Epidermal melanocyte (primary cell): ENCODE measurements at regions not wholly inside any gene's neighbourhood (a gene's known extent, or its start where the extent isn't known, plus 50 kb on each side); places are given as distances from the start of the nearest gene placed in this dataset.
A peak's percentile ranks its signal among the peaks of the same experiment; 100 is the strongest.
"Not testable (repeated sequence)": the region's sequence is repeated elsewhere in the genome, so short reads cannot be mapped to it uniquely, and the experiment has no call there.

ENCODE experiments used
- DNase-seq: peaks from one replicate; pipeline ENCODE4 v3.0.0; 2011; ENCODE audit warnings: low spot score; ENCODE audit not compliant: insufficient read length

DNA sequence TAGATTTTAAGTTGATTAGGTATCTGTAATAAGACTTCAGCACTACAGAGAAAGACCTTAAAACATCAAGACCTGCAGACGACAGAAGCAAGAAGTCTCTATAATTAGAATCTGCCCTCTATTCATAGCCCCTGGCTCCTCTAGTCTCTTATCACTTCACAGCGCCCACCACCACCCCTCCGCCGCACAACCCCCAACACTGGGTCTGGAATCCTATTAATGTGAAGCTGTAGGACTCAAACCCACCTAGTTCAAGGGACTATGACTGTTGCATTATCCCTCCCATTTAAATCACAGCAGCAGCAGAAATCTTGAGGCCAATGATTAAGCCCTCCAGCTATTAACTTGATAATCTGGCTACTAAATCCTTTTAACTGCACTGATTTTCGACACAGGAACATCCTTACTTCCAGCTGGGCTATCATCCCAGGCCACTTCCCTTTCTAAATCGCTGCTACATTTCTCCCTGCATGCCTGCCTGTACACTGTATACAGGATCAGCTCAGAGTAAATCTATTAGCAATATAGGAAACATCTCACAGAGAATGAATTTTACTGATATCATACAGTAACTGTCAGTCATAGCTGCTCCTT lies 159.5 kb upstream of the GRAMD2B start:
- no peak for DNase-seq

DNA sequence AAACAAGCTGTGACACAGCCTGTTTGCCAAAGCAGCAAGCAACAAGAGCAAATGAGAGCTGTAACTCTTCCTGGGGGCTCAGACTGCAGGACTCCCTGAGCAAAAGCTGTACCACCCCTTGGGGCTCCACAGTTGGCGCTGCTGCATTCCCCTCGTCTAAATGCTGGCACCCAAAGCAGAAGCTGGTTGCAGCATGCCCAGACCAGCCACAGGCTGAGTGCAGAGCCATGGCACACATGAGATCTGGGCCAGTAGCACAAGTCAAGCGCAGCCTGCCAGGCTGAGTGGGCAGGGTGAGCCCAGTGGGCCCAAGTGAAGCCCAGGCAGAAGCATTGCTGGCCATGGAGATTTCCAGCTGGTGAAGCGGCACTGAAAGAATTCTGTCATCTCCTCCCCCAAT lies 157.3 kb upstream of the GRAMD2B start:
- no peak for DNase-seq

DNA sequence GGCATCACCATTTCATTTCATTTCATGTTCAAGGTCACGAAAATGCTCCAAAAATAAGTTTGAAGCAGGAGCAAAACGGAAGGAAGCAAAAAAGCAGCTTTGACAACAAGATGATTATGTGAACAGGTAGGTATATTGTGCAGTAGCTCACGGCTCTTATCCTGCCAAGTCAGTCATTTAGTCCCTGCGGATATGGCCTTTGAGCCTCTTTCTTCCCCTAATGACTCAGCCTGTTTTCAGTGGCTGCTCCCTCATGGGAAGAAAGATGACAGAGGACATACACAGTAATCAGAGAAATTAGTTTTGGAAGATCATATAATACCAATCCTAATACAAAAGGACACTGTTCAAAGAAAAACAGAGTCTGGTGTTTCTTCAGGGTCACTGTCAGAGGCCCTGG lies 155.8 kb upstream of the GRAMD2B start:
- DNase-seq = no peak

DNA sequence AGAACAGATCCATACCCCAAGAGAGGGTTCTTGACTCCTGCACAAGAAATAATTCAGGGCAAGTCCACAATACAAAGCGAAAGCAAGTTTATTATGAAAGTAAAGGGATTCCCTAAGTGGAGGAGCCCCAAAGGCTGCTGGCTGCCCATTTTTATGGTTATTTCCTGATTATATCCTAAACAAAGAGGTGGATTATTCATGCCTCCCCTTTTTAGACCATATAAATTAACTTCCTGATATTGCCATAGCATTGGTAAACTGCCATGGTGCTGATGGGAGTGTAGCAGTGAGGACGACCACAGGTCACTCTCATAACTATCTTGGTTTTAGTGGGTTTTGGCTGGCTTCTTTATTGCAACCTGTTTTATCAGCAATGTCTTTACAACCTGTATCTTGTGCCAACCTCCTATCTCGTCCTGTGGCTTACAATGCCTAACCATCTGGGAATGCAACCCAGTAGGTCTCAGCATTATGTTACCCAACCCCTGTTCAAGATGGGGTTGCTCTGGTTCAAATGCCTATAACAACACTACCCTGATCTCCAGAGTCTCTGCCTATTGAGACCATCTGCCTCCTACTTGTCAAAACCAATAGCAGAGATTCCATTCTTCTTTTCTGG lies 154.4 kb upstream of the GRAMD2B start:
- no peak for DNase-seq

DNA sequence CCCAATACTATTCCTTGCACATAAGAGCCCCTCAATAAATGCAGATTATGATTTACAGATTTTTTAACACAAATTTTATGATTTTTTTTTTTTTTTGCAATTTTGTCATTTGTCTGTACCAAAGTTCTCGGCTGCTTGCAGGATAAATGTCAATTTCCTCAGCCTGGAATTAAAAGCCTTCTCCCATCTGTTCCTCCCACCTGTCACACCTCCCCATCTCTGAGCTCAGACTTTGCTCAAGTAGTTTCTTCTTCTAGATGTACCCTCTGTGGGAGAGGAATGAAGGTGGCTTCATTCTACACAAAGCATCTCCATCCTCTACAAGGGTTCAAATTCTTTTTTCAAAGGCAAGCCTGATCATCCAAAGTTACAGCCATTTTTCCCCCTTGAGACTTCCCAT lies 153.7 kb upstream of the GRAMD2B start:
- DNase-seq = no peak

DNA sequence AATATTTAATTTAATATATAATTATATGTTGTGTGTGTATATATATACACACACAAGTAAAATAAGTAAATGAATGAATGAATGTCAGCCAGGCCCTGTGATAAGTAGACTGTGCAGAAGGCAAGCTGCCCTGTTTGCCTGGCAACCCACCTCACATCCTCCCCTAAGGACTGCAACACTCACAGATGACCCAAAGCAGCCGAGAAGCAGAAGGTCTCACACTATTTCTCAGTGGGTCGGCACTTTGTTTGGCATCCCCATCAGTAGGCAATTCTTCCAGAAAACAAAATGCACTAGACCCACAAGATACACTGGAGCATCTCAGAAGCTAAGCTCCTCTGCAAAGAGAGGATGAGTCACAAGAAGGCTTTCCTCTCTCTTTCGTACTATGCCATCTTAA lies 152.1 kb upstream of the GRAMD2B start:
- no peak for DNase-seq

DNA sequence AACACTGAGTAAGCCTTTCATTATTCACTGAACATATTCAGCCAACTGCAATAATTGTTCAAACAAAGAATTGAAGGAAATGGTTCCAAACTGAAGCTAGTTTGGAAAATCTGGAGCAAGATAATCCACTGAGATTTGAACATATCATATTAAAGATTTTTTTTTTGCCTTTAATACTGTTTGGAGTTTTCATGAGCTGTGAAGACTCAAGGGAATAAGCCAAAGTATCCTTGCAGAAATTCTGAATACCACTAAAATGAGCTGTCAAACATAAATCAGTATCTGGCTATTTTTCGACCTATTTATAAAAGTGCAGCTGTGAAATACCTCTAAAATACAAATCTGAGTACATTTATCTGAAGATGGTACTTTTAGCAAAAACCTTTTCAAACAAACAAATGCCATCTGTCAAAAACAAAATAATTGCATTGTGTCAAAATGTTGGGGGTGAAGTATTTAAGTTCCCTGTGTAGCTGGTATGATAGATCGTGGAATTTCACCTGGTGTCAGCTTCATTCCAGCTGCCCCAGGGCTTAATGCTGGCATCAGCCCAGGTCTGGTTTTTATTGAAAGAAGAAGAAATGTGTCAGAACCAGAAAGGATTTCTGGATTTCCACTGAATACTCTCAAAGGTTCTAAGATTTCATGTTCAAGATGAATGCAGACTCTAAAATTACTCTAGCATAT lies 149.0 kb upstream of the GRAMD2B start:
- no peak for DNase-seq

DNA sequence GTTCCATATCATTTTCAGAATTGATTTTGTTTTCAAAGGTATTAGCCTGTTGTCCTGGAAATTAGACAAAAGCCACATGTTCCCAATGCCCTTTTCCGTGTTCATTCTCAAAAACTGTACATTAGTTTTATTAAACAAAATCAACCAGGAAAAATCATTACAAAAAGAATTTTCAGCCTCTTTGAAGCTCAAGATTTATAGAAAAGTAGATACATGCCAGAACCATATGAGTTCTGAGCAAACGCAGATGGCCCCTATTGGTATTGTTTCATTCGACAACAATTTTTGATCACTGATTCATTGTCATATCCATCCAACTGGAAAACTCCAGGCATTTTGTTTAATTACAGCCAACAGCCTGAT lies 148.5 kb upstream of the GRAMD2B start:
- no peak for DNase-seq

DNA sequence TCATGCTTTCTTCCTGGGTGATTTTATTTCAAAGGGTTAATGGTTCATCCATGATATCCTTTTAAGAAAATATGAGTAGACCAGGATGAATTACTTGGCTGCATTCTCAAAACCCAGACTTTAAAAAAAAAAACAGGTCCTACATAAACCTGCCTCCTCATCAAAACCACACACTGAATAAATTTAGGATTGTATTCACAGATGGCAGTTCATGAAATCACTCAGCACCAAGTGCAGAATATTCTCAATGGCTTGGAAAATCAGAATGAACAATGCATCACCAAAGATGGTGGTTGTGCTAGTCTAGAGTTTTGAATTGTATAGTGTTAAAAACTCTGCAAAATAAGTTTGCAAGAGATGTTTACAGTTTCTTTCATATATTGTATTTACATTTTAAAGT lies 145.4 kb upstream of the GRAMD2B start:
- no peak for DNase-seq

DNA sequence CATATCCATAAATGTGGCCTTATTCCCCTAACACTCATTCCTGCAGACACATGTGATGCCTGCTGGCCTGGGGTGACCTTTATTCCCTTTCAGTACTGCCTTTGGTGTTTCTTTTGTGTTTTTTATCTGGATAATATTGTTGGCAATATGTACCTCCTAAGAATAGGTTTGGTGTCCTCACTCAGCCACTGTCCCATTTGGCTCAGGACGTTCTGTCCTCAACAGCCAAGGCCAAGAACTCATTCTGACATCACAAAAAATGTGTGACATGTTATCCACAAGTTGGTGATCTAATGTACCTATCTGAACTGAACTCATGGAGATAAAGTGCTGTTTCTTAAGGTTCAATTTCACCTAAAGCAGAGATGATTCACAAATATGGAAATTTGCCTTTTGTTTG lies 142.9 kb upstream of the GRAMD2B start:
- no peak for DNase-seq

DNA sequence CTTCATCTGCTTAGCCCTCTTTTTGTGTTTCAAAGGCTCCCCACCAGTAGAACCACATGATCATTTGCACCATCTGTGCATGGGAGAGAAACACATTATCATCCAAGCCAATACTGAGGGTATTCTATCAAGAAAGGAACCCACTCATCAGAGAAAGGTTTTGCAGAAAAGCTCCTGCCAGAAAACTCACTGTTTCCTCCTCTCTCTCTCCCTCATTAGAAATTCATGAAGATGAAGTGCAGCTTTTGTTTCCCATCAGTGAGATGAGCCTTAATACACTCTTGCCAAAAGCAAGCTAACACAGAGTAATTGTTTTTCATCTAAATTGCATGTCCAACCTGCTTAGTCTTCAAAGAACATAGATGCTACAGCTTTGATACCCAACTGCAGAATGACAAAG lies 142.4 kb upstream of the GRAMD2B start:
- DNase-seq = no peak

DNA sequence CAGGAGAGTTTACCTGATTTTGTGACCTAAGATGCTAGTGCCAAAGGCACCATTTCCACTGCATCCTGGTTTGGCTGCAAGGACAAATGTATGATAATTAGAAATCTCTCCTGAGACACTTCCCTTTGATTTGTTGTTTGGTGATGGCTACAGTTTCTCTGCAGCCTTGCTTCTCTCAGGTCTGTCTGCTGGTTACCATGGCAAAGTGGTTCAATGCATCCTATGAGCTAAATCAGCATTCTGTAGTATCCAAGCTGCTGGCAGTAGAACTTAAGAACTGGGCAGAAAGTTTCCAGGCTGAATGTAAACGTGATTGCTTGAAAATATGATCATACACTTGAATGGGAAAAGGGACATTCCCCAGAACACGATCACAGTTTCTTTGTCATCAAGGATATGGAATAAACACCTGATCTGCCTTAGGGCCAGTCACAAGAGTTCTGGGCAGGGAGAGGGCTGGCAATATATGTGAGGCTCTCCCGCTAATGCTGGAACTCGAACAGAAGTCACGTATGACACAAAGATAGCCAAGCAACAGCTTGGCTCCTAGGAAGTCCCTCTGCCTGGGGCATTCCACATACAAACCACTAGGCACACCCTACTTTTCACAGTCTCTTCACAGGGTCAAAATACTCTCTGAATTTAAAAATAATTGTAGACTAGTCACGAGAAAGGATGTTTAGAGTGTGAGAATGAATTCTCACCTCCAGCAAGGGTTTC lies 138.1 kb upstream of the GRAMD2B start:
- DNase-seq = no peak

DNA sequence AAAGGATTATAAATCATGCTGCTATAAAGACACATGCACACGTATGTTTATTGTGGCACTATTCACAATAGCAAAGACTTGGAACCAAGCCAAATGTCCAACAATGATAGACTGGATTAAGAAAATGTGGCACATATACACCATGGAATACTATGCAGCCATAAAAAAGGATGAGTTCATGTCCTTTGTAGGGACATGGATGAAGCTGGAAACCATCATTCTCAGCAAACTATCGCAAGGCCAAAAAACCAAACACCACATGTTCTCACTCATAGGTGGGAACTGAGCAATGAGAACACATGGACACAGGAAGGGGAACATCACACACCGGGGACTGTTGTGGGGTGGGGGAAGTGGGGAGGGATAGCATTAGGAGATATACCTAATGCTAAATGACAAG lies 127.1 kb upstream of the GRAMD2B start:
- not testable (repeated sequence) for DNase-seq

DNA sequence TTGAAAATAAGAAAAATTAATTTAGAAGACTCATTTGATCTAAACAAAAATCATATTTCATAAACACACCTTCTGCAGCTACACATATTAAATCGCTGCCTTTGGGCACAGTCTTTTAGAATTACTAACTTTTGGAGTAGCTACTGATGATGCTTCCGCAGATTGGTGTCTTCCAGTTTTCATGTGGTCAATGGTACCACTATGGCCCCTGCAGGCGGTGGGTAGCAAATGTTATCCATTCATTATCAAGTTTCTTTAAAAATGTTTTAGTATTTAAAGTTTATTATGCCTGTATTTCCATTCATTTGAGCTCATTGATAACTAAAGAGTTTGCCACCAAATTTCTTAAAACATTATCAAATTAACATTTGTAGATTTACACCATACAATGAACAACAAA lies 122.9 kb upstream of the GRAMD2B start:
- no peak for DNase-seq

DNA sequence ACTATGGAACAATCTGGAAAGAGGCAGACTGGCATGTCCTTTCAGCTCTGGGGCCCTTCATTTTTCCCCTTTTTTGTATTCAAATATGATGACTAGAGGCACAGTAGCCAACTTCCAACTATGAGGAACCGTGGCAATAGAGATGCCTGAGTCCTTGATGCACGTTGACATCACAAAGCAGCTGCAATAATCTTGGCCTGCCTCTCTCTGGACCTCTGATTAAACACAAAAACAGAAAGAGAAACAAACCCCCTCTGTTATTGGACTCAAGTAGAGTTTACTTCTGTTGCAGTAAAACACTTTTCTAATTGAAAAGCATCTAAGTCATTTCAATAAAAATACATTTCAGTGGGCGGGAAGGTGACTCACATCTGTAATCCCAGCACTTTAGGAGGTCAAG lies 122.2 kb upstream of the GRAMD2B start:
- no peak for DNase-seq

DNA sequence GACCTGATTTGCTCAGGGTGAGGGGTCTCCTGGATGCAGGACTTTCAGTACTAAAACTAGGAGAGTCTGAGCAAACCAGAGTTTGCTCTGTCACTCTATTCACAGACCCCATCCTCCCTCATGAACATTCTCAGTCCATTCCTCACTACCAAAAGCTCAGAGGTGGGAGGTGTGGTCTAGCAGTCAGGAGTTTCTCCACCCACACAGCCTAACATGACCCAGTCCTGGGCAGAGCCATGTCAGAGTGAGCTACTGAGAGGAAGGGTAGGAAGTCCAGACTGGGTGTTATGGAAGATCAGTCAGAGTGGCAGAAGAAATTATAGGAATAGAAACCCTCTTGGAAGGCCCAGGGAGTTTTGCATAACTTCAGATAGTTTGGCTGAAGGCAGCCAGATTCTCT lies 113.3 kb upstream of the GRAMD2B start:
- no peak for DNase-seq

DNA sequence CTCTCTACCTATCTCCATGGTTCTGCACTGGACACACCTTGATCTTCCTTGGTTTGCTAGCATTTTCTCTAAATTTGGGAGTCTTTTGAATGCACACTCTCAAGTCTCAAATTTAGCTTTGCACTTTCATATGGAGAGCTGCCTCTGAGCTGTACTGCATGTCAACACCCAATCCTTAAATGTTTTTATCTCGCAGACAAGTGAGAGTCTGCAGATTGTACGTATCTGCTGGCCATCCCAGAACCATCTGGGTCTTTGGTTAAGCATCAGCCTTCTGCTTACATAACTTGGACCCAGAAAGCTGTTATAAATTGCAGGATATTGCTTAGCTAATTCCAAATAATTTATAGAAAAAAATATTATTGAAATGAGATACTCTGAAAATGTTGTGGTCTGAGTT lies 111.4 kb upstream of the GRAMD2B start:
- DNase-seq = no peak

DNA sequence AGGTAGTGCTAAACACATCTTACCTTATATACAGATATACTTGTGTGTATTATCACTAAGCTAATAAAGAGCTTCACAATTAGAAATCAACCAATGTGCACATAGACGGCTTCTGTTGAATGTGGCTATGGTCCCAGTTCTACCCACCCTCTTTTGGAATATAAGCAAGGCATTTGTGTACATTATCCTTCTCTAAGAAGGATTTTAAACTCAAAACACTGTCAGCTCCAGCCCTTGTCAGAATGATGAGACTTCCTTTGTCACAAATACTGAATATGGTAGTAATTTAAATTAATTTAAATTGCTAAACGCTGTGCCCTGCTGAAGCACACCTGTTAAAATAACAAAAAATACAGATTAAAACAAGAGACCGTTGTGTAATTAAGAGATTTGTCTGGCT lies 107.9 kb upstream of the GRAMD2B start:
- no peak for DNase-seq

DNA sequence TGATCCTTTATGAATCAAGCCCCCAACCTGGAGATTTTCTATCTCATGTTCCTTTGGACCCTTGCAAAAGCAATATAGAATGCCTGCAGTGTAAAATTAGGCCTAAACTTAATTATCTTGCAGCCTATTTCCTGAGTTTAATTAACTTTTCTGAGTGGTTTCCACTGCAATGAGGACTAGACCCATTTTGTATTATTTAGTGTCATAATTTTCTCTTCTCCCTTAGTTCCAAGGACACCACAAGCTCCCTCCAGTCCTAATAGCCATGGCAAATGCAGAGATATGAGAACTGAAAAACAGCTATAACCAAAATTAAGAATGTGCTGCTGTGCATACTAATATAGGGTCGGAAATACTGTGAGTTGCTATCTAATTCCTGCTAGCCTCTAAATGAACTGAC lies 90.9 kb upstream of the GRAMD2B start:
- no peak for DNase-seq

DNA sequence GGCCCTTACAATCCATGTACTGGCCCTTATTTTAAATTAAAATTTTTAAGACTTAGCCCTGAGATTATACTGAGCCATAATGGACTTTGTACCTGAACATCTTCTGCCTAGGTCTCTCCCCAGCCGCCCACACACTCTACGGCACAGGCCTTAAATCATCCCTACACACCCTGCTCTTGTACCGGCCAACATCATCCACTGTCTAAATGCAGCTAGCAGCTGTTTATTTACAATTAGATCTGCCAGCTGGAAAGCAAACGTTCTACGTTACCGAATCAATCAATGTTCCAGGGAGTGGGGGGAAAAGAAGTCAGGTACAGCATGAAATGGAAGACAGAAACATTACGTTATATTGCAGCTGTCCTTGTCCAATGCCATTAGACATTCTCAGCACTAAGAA lies 88.4 kb upstream of the GRAMD2B start:
- no peak for DNase-seq

DNA sequence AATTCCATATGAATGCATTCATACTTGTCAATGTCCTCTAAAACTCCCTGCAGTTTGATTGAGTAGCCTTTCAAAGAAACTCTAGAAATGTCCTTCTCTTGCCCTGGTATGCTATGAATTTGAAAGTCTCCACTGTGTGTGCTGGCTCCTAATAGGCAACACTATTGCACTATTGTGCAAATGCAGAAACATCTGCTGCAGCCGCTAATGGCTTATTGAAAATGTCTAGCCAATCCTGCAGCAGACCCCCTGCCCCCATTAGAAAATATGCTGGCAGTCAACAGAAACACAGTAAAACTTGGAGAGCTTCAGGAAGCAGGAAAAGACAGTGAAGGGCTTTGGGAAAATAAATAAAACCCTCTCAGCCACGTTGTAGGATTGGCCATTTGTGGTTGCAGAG lies 87.3 kb upstream of the GRAMD2B start:
- DNase-seq = peak; percentile 58

DNA sequence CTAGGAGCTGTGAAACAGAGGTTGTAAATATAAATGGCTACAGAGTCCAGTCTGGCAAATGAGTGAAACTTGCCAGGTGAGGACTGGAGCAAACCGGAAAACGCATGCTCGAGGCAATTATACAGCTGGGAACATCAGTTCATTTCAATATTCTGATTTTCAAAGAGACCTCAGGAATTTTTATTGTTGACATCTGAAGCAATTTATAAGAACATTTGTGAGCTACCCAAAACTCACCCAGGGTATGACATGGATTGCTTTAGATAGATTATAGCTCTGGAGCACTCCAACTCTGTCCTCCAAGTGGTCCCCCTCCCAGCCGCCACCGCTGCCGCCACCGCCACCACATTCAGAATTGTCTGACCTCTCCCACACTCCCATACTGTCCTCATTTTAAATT lies 84.6 kb upstream of the GRAMD2B start:
- DNase-seq = no peak
